Nephron progenitor cell (in vitro differentiated cells): ENCODE measurements at regions not wholly inside any gene's neighbourhood (a gene's known extent, or its start where the extent isn't known, plus 50 kb on each side); places are given as distances from the start of the nearest gene placed in this dataset.

ENCODE experiments used
- DNase-seq: peaks from one replicate; pipeline ENCODE4 v3.0.0; 2021
- H3K27ac Mint-ChIP-seq: 2 replicates; pipeline ENCODE4 v1.8.0; 2021; ENCODE audit warnings: mild to moderate bottlenecking, moderate library complexity, mixed read lengths
- H3K27me3 Mint-ChIP-seq: 2 replicates; pipeline ENCODE4 v1.8.0; 2021; ENCODE audit warnings: mild to moderate bottlenecking, low read depth, mixed read lengths; ENCODE audit not compliant: poor library complexity
- H3K36me3 Mint-ChIP-seq: 2 replicates; pipeline ENCODE4 v1.8.0; 2021; ENCODE audit warnings: low read depth, mixed read lengths
- H3K4me1 Mint-ChIP-seq: 2 replicates; pipeline ENCODE4 v1.8.0; 2021; ENCODE audit warnings: mixed read lengths
- H3K4me3 Mint-ChIP-seq: 2 replicates; pipeline ENCODE4 v1.8.0; 2021; ENCODE audit warnings: mild to moderate bottlenecking, moderate library complexity, mixed read lengths
- H3K9me3 Mint-ChIP-seq: 2 replicates; pipeline ENCODE4 v1.8.0; 2021; ENCODE audit warnings: mild to moderate bottlenecking, moderate library complexity, mixed read lengths
- TF ChIP-seq, protein P1 (sequence below): fragments of 200-600 bp; sonication (generic); IDR thresholded peaks from 2 replicates; pipeline ENCODE4 v1.5.0; 2021; ENCODE audit warnings: antibody characterized with exemption

GRCh38 chr22:27617214-27617881 is 184.2 kb downstream of the MN1 start:
- Mint-ChIP-seq H3K27me3 (peaks cover 38% of the 10 kb centered on the region), H3K9me3 (peaks cover 3% of the 10 kb centered on the region), H3K27ac (no peak overlapping the region), H3K4me1 (peaks cover 16% of the 10 kb centered on the region), H3K4me3 (no peak overlapping the region), H3K36me3 (no peaks in the 10 kb centered on the region)
- no peak for DNase-seq
- TF ChIP-seq, protein P1, sequence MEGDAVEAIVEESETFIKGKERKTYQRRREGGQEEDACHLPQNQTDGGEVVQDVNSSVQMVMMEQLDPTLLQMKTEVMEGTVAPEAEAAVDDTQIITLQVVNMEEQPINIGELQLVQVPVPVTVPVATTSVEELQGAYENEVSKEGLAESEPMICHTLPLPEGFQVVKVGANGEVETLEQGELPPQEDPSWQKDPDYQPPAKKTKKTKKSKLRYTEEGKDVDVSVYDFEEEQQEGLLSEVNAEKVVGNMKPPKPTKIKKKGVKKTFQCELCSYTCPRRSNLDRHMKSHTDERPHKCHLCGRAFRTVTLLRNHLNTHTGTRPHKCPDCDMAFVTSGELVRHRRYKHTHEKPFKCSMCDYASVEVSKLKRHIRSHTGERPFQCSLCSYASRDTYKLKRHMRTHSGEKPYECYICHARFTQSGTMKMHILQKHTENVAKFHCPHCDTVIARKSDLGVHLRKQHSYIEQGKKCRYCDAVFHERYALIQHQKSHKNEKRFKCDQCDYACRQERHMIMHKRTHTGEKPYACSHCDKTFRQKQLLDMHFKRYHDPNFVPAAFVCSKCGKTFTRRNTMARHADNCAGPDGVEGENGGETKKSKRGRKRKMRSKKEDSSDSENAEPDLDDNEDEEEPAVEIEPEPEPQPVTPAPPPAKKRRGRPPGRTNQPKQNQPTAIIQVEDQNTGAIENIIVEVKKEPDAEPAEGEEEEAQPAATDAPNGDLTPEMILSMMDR: no peak

GRCh38 chr22:27620367-27621154 is 181.0 kb downstream of the MN1 start:
- TF ChIP-seq, protein P1: no peak
- H3K36me3 Mint-ChIP-seq: no peaks in the 10 kb centered on the region
- no peak for DNase-seq
- H3K27ac Mint-ChIP-seq: peak overlapping the region; percentile 33
- no peak overlapping the region for H3K4me3 Mint-ChIP-seq
- H3K4me1 Mint-ChIP-seq: no peaks in the 10 kb centered on the region
- peaks cover 3% of the 10 kb centered on the region for H3K9me3 Mint-ChIP-seq
- peaks cover 38% of the 10 kb centered on the region for H3K27me3 Mint-ChIP-seq

DNA sequence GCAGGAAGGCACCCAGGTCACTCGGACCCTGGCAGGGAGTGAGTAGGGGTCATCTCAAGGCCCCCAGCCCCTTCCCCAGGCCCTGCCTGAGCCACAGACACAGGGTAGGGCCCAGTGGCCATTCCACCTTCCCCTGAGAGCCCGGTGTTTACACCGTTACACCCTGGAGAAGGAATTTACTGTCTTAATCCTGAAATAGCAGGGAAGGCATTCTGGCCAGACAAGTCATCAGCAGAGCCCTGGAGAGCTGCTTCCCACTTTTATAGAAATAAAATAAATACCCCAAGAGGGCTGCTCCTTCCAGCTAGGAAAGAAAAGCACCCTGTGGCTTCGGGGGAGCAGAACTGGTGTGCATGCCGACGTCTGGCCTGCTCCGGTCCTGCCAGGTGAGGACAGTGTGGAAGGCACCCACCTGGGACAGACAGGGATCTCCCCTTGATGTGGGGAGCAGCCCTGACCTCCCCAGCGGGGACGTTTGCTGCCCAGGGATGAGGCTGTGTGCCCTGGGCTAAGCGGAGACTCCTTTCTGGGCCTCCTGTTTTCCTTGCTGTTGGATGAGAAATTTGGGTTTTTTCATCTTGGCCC is 180.0 kb downstream of the MN1 start:
- no peaks in the 10 kb centered on the region for H3K36me3 Mint-ChIP-seq
- TF ChIP-seq, protein P1: no peak
- no peak for DNase-seq
- peaks cover 39% of the 10 kb centered on the region for H3K27me3 Mint-ChIP-seq
- H3K27ac Mint-ChIP-seq: no peak overlapping the region
- peaks cover 3% of the 10 kb centered on the region for H3K9me3 Mint-ChIP-seq
- no peaks in the 10 kb centered on the region for H3K4me1 Mint-ChIP-seq
- H3K4me3 Mint-ChIP-seq: no peak overlapping the region

DNA sequence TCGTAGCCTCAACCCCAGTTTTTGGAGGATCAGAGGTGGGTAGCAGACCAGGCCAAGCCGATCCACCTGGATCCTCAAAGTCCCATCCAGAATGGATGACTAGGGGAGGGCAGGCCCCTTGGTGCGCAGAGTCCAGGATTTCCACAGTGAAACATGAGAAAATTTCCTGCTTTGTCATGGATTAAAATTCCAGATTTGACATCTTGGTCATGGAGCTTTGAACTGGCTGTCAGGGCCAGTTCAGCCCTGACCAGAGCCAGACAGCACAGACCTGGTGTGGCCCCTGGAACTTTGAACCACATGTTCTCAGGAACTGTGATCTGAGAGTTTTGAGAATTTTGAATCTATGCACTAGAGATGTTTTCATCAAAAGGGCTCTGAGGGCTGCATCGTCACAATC is 177.5 kb downstream of the MN1 start:
- TF ChIP-seq, protein P1: no peak
- Mint-ChIP-seq H3K4me3 (no peak overlapping the region), H3K27ac (no peak overlapping the region), H3K9me3 (peaks cover 19% of the 10 kb centered on the region), H3K36me3 (peaks cover 3% of the 10 kb centered on the region), H3K27me3 (peaks cover 42% of the 10 kb centered on the region), H3K4me1 (no peaks in the 10 kb centered on the region)
- DNase-seq: no peak

DNA sequence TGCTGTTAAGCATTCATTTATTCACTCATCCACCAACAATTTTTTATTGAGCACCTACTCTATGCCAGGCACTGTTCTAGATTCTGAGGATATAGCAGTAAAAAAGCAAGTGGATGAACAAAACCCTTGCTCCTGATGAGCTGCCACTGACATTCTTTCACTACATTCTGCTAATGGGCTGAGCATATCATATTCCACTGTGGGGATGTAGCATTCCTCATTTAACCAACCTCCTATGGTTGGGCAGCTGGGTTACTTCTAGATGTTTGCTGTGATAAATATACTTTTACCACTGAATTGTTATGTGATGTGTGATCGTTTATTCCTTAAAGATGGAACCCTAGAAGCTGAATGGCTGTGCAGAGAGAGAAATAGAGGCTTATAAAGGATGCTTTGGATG is 176.9 kb downstream of the MN1 start:
- no peak overlapping the region for H3K27ac Mint-ChIP-seq
- H3K4me3 Mint-ChIP-seq: no peak overlapping the region
- TF ChIP-seq, protein P1: no peak
- H3K9me3 Mint-ChIP-seq: peaks cover 19% of the 10 kb centered on the region
- DNase-seq: no peak
- H3K27me3 Mint-ChIP-seq: peaks cover 41% of the 10 kb centered on the region
- peaks cover 5% of the 10 kb centered on the region for H3K36me3 Mint-ChIP-seq
- no peaks in the 10 kb centered on the region for H3K4me1 Mint-ChIP-seq
